ENCODE measurements at regions not wholly inside any gene's neighbourhood (a gene's known extent, or its start where the extent isn't known, plus 50 kb on each side); places are given as distances from the start of the nearest gene placed in this dataset.

DNA sequence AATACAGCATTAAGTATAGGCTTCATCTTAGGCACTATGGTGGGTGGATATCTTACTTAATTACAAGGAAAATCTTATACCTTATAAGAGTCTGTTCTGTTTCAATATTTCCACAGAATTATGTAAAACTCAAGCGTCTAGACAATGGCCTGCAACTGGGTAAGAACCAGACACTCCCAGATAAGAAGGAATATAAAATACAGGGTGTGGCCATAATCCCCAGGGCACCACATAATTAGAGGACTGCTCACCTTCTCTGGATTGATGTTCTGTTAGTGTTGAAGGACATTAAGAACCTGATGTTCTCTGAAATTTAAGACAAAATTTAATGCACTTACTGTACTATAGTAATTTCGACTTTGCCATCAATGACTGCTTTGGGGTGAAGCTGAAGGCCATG, 198.2 kb upstream of the ARSJ start:
- DNase-seq (ENCODE audit: low spot score) = no peak

DNA sequence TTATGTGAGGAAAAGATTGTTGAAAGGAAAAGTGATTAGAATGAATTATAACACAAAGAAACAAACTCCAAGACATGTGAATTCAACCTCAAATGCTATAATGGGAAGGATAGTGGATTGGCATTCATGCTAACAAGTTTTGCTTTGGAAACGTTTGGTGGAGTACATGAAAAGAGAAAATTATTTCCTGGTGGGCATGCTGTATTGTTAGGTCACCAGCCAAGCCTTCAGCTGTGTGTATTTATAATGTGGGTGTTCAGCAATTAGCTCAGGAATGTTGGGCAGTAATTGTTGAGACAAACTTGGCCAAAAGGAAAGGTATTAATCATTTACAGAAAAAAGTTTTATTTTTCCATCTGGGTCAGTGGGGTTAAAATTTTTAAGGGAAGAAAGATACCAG, 198.9 kb upstream of the ARSJ start:
- DNase-seq (ENCODE audit: low spot score) = no peak

DNA sequence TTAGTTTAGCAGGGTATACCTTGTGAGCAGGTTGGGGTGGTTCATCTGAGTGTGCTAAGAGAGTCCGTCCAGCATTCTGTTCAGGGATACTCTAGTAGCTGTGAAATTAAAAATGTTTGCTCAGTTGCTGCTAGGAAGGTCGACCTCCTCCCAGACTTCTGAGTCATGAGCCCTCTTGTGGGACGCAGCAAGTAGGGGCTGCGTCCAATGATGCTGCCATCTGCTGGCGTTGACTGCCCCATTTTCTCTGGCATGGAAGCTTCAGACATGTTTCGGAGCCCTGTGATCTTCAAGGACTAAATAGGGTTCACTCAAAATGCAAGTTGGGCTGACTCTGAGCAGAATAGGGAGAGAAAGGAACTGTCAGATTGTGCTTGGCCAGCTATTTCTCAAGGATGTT, 201.0 kb upstream of the ARSJ start:
- DNase-seq (ENCODE audit: low spot score) = peak; percentile 32

DNA sequence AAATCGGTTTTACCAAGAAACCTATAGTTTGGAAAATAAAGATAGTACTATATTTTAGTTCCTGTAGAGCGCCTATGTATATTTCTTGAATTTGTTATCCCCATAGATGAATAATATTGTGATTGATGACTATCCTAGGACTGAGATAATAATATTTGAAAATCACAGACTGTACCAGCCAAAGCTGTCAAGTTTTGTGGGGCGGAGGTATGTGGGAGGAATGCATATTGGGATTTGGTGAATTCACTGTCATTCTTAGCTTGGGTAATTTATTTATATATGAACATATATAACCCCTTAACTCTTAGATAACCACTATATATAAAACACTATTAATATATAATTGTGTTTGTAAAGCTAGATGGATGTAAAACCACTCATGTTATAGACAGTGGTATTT, 205.5 kb upstream of the ARSJ start:
- DNase-seq (ENCODE audit: low spot score) = no peak

DNA sequence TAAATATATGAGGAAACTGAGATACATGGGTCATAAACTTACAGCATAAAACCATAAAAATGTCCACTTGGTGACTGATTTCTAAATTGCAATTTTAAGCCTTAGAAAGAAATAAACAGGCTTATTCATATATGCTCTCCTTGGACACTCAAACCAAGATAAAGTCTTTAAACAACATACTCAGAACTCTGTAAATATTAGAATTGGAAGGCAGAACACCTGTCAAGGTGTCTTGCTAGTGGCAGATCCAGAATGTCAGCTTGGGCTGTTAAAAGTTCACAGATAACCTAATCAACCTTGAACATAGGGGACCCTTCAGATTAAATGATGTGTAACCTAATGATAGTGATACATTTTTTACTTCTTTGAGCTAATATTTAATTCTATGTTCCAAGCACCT, 208.1 kb upstream of the ARSJ start:
- DNase-seq (ENCODE audit: low spot score) = no peak

DNA sequence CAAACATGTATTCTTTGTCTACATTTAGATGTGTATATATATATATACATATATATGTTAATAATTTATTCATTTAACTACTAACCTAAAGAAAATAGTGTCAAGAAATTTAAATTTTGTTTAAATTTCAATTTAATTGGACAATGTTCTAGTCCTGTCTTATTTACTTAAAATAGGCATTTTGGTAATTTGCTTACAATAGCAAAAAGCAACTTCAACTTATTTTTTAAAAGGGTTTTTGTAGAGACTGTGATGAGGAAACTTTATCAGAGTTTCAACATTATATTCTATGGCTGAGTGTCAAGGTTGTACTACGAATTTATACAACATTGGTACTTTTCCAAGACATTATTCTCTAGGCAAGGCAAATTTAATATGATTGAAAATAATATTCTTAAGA, 212.0 kb upstream of the ARSJ start:
- DNase-seq (ENCODE audit: low spot score) = no peak

DNA sequence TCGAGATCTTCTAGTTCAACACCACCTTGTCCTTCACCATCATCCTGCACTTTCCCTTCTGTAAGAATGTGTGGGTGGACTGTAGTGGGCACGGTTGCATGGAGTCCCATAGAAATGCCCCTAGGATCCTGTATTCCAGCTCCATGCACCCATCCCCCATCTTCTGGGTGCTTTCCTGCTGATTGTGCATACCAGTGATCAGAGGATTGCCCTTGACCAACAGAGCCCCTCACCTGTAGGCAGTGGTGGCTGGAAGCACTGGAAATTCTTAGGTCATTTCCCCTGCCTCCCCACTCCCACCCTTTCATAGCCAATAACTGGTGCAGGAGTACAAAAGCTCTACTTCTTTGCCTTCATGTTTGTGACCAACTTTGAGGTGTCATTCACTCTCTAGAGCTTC, 213.4 kb upstream of the ARSJ start:
- DNase-seq (ENCODE audit: low spot score) = no peak

DNA sequence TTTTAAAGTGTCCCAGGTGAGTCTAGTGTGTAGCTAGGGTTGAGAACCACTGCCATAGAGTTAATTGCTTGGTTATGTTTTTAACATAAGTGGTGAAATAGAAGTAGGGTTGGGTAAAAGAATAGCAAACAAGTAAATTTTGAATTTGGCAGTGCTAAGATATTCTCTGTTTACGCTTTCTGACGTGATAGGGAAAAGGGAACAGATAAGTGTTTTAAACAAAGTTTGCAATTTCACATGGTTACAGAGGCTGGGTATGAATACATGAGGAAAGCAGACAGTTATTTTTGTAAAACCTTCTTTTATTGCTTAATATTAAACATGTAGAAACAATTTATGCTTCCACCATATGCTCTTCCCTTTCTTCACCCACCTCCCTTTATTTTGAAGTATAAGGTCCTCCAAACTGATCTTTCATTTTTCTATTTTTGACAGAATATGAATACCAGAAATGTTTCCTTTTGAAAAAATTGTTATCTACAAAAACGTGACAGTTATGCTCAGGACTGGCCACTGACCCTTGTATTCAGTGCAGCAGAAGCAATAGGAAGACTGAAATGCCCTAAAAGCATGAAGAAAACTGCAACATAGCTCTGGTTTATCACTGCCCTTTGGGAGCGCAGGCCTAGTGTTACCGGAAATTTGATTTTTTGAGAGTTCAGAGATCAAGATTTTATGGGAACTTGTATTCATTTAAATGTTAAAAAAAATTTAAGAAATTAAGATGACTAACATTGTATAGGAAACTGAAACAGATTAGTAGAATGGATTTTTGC, 214.4 kb upstream of the ARSJ start:
- DNase-seq (ENCODE audit: low spot score) = no peak

DNA sequence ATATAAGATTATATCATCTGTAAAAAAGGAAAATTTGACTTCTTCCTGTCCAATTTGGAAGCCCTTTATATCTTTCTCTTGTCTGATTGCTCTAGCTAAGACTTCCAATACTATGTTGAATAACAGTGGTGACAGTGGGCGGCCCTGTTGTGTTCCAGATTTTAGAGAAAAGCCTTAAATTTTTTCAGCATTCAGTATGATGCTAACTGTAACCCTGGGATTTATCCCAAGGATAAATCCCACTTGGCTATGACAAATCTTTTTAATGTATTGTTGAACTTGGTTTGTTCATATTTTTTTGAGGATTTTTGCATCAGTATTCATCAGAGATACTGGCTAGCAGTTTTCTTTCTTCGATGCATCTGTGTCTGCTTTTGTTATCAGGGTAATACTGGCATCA, 217.2 kb upstream of the ARSJ start:
- no peak for DNase-seq (ENCODE audit: low spot score)

DNA sequence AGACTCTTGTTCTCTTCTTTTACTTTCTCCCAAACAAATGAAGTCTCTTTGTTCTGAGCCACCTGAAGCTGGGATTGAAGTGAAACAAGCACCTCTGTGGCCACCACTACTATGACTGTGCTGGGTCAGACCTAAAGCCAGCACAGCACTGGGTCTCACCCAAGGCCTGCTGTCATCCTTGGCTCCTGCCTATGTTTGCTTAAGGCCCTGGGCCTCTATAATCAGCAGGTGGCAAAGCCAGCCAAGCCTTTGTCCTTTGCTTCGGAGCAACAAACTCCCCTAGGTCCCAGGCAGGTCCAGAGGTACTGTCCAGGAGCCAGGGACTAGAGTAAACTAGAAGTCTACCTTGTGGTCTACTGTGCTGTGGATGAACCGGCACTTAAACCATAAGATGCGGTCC, 220.6 kb upstream of the ARSJ start:
- no peak for DNase-seq (ENCODE audit: low spot score)

DNA sequence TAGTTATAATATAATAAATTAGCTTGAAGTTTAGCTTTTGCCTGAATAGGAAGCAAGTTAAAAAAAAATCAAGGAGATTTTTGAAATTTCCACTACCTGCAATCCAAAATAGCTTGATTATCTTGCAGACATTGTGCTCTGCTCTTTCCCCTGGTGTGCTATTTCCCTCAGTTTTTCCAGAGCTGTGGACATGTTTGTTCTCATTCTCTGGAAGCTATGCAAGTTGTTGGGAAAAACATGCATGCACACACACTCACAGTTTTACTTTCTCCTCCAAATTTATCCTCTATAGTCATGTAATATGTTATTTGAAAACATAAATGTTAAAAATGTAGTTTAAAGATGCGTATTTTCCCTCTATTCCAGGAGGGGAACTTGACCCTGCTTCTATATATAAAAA, 225.8 kb upstream of the ARSJ start:
- no peak for DNase-seq (ENCODE audit: low spot score)

DNA sequence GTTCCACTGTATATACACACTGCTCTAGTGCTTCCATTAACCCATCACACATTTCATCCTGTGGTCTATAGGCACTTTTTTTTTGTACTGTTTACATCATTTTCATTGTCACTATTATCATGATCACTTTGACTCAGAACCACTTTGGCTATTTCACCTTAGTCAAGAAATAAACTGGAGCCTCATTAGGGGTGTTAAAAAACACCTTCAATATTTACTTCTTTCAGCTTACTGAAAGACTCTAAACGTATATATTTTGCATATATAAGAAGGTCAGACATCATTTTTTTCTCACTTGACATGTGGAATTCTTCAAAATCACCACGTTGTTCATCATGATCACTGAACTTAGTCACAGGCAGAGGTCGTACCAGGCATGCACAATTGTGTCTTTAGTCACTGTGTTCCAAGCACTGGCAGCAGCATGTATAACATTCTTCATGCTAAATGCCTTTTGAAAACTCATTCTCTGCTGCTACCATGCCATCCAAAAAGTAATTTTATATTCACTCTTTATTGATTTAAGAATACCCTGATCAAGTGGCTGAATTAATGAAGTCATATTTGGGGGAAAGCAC, 229.2 kb upstream of the ARSJ start:
- no peak for DNase-seq (ENCODE audit: low spot score)

DNA sequence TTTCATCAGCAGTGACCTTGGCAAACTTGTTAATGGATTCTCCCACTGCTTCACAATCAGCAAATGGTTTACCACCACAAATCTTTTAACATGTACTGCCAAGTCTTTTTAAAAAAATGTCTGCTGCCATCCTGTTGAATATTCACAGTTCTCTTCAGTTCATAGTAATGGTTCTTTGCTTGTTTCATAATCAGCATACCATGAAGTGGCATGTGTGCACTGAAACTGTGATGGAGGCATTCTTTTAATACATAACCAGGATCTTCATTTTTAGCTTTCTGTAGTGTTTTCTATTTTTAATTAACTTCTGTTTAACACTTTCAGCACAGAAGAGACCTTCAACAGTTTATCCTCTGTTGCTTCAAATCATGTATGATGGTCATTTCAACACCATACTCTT, 230.1 kb upstream of the ARSJ start:
- no peak for DNase-seq (ENCODE audit: low spot score)

DNA sequence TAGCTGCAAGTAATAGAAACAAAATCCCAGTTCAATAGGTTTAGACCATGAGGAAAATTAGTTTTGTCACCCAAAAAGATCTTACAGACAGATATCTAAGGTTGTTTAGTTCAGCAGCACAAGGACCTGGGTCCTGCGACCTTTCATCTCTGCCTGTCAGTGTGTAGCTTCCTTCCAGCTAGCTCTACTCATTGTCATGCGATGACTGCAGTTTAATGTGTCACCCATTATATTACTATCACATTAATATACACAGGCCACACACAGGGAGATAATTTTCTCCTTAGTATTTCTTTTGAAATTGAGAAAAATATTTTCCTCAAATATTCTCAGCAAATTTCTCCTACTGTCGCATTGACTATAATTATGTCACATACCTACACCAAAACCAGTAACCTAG, 232.1 kb upstream of the ARSJ start:
- no peak for DNase-seq (ENCODE audit: low spot score)

DNA sequence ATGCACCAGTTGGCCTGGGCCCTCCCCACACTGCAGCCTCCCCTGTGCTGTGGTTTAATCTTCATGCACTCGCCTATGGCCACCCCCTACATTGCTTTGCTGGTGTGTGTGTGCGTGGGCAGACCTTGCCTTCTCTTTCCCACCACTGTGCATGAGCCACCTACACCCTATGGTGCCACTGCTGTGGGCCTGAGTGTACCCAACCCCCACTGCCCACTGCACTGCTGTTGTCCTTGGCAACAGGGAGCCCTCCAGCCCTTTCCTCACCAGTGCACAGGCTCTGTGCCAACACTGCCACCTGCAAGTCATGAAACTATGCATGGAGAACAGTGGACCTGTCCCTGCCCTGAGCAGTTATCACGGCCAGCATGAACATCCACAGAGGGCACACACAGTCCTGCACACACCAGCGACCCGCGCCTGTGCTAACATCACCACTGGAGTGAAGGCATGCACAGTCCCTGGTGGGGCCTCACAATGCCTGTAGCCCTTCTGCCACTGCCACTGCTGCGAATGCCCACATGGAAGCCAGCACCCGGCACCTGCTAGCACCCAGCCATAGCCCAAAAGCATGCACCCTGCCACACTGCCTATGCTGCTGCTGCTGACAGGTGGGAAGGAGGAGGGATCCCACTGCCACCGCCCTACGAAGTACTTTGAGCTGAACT, 237.8 kb upstream of the ARSJ start:
- DNase-seq (ENCODE audit: low spot score) = no peak

DNA sequence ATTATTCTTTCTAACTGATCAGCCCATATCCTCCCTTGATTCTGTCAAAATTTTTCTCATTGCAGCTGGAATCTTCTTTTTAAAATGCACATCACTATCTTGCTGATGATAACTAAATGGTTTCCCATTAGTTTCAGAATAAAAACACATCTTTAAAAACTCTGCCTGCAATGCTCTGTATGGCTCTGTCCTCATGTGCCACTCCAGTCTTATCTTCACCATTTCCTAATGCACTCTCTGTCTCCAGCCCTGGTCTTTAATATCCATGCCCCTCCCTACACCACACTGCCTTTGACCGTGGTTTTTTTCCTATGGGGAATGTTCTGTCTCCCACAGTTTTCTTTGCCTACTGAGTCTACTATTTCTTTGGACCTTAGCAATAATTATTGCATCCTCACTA, 244.1 kb upstream of the ARSJ start:
- DNase-seq (ENCODE audit: low spot score) = no peak

DNA sequence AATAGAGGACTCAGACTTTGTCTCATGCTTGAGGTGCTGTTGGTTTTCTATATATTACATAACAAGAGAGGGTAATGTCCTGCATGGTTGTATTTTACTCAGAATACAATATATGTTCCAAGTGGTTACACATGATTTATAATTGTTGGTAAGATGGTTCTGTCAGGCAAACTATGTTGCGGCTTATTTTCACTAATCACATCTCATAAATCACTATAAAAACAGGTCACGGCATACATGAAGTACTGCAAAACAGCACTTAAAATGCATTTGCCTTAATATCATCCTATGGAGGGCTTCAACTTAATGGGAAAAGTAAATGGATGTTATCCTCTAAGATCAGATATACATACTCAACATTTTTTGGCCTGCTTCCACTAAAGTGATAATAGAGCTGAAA, 246.0 kb upstream of the ARSJ start:
- DNase-seq (ENCODE audit: low spot score) = no peak

DNA sequence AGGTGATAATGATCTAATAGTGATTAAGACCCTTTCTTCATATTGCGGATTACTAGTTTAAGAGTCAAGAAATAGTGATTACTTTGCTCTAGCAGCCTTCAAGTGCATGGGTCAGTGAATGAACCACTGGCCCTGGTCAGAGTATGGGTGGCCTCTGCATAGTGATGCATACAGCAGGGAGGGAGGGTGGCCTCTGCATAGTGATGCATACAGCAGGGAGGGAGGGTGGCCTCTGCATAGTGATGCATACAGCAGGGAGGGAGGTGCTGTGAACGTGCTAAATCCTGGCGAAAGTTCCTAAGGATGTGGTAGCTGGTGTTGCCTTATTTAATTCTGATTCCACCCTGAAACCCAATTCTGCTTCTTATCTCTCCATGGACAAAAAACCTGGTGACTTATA, 246.7 kb upstream of the ARSJ start:
- DNase-seq (ENCODE audit: low spot score) = no peak

DNA sequence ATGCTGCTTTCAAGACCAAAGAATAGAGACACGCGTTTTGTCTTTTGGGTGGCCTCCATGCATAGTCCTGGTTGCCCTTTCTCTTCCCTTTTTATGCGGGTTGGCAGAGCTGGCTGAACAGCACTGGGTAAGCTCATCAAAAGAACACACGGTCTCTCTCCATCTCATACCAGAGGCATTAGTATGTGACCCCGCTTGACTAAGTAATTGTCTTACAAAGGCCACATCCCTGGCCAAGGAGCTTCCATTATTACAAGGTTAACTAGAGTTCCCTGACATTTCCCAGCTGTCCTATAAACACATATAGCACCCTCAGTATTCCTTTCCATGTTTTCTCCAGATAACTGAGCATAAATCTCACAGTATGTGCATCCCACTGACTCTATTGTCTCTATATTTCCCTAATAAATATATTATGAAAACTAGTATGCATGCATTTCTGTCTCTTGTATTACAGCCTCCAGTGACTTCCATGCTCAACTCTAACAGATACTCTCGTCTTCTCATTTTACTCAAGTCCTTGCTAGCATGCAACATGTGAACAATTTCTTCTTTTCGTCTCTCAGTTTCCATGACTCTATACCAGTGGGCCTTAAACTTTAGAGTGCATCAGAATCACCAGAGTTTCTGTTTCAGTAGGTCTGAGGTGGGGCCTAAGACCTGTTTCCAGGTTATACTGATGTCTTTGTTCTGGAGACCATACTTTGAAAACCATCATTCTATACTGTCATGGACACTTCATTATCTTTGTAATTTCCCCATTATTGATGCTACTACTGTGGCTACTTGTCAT, 247.7 kb upstream of the ARSJ start:
- no peak for DNase-seq (ENCODE audit: low spot score)

DNA sequence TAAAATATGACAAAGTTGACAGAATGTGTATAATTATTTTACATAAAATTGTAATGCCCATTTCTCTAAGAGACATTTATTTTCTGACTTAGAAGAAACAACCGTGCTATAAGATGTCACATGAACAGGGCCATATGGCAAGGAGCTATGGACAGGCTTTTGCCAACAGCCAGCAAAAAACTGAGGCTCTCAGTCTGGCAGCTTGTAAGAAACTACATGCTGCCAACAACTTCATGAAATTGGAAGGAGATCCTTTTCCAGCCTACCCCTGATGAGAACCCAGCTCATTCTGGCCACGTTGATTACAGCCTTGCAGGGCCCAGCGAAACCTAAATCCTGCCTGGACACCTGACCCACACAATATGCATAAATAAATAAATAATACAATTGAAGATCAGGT, 250.3 kb upstream of the ARSJ start:
- DNase-seq (ENCODE audit: low spot score) = peak; percentile 98

DNA sequence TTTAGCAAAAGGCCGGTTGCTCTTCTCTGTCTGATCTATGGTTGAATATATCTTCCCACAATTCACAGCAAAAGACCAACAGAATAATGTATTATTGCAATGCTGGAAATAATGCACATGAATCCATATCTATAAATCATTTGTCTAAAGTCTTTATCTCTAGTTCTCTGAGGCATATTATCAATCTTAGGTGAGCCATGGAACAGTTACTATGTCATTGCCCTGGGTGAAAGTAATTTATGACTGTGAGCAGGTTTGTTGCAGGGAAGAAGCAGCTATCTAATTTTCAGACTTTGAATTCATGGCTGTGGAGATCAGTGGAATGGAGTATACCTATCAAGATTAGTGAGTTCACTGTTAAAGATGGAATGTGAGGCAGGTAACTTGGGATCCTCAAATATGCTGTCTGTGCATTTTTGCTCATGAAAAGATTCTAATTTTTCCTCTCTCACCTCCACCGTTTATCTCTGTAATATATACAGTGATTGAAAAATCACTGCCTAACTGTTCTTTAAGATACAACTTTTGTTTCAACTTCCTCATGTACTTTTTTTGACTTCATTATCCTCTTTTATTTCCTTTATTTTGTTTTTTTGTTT, 256.8 kb upstream of the ARSJ start:
- DNase-seq (ENCODE audit: low spot score) = no peak

DNA sequence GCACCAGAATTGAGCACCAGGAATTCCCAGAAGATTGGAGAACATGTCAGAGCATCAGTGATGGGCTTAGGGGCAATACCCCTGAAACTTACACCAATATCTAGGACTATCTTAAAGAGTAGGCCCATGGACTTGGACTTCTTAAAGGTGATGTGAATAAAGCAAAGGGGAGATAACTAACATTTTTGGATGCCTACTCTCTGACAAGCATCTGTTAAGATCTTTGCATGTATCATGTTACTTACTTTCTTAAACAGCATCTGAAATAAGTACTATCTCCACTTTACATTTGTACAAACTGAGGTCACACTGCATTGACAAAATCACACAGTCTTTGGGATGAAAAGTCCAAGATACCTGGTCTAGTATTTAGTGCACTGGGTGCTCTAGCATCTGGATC, 258.6 kb upstream of the ARSJ start:
- DNase-seq (ENCODE audit: low spot score) = no peak

DNA sequence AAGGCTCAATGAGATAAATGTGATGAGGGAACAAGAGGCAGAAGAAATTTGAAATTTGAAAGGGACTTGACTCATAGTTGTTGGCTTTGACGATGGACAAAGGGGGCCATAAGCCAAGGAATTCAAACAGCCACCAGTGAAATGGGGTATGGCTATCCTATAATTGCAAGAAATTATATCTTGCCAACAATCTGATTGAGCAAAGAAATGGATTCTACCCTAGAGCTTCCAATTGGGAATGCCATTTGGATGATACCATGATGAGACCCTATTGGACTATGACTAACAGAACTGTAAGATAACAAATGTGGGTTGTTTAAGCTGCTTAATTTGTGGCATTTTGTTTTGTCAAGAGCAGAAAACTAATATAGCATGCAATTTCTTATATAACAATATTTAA, 270.1 kb upstream of the ARSJ start:
- DNase-seq (ENCODE audit: low spot score) = no peak
